GM23248 (cell line): ENCODE measurements at regions not wholly inside any gene's neighbourhood (a gene's known extent, or its start where the extent isn't known, plus 50 kb on each side); places are given as distances from the start of the nearest gene placed in this dataset.

ENCODE experiments used
- EZH2 ChIP-seq: fragments of 200-600 bp; sonication (generic); IDR thresholded peaks from 2 replicates; pipeline ENCODE4 v1.6.1; 2018; ENCODE audit warnings: antibody characterized with exemption, mild to moderate bottlenecking; ENCODE audit not compliant: insufficient read depth, poor library complexity, severe bottlenecking
- EZH2phosphoT487 ChIP-seq: fragments of 200-600 bp; sonication (generic); IDR thresholded peaks from 2 replicates; pipeline ENCODE4 v1.6.1; 2018; ENCODE audit warnings: antibody characterized with exemption, moderate library complexity, mild to moderate bottlenecking, low read depth; ENCODE audit not compliant: insufficient read depth

DNA sequence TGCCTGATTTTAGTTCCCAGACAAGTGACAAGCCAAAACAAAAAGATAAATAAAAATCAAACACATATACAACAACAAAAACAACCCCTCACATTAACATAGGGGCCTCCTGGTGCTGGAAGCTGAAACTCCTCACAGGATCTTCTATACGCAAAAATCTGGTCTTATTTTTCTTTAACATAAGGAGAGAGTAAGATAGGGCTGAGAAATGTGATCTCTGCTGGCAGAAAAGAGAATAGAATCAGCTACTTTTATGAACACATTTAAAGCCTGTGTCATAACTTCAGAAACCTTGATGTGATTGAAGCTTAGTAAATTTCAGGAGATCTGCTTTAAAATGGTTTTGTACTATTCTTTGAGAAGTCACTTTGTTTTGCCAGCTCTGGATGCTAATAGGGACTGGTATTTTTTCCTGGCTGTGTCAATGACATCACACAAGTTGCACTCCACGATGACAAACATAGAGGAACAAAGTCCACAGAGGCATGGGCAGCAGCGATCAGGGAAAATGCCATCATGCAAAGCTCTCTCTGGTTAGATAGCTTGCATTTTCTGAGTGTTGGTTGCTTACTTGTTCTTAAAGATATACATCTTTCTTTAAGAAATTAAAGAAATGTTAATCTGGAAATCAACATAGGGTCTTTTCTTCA lies 176.6 kb upstream of the SP4 start:
- TF ChIP-seq EZH2 (no peak), EZH2phosphoT487 (no peak)
